Bronchial epithelial cell (primary cell): ENCODE measurements at regions not wholly inside any gene's neighbourhood (a gene's known extent, or its start where the extent isn't known, plus 50 kb on each side); places are given as distances from the start of the nearest gene placed in this dataset.
"Not testable (repeated sequence)": the region's sequence is repeated elsewhere in the genome, so short reads cannot be mapped to it uniquely, and the experiment has no call there.

Source experiments
- DNase-seq: peaks from one replicate; pipeline ENCODE4 v3.0.0-alpha.2; 2010; ENCODE audit warnings: low read depth
- FAIRE-seq: peaks from 2 replicates; lab custom pipeline; 2011; peaks lifted over from hg19 to GRCh38; lab: Jason Lieb, UNC
- H3K27me3 ChIP-seq: 2 replicates; pipeline ENCODE4 v1.5.1; 2011; ENCODE audit warnings: low read length; ENCODE audit not compliant: control insufficient read depth, insufficient read depth
- H3K36me3 ChIP-seq: 2 replicates; pipeline ENCODE4 v1.5.1; 2011; ENCODE audit warnings: low read length; ENCODE audit not compliant: control insufficient read depth, insufficient read depth
- H3K4me3 ChIP-seq: 2 replicates; pipeline ENCODE4 v1.5.1; 2011; ENCODE audit warnings: mild to moderate bottlenecking, low read depth, low read length, control low read depth
- CTCF ChIP-seq: IDR thresholded peaks from 2 replicates; pipeline ENCODE4 v1.5.1; 2011; ENCODE audit warnings: mild to moderate bottlenecking, moderate library complexity, low read length, control low read depth, inconsistent platforms; ENCODE audit not compliant: insufficient read depth, severe bottlenecking

DNA sequence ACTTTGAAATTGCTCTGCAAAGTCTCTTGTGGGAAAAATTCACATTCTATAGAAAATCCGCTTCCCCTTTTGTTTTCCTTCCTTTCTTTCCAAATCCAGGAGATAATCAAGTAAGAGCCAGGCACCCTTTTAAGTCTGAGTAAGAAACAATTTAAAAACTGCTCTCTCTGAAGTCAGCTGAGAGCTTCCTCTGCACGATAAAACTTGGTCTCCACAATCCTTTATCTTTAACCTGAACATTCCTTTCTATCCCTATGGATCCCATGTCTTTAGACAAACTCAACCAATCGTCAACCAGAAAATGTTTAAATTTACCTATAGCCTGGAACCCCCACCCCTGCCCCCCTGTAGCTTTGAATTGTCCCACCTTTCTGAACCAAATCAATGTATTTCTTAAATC, 1723.6 kb upstream of the AGA start:
- TF ChIP-seq CTCF, result no peak
- FAIRE-seq (no peak), DNase-seq (no peak)
- H3K27me3 ChIP-seq, result no peaks in the 10 kb centered on the region
- H3K36me3 ChIP-seq, result no peaks in the 10 kb centered on the region
- H3K4me3 ChIP-seq, result no peak overlapping the region

GRCh38 chr4:179170308-179170707, 1728.1 kb upstream of the AGA start:
- not testable (repeated sequence) for H3K36me3 ChIP-seq, FAIRE-seq, H3K27me3 ChIP-seq, H3K4me3 ChIP-seq, DNase-seq

DNA sequence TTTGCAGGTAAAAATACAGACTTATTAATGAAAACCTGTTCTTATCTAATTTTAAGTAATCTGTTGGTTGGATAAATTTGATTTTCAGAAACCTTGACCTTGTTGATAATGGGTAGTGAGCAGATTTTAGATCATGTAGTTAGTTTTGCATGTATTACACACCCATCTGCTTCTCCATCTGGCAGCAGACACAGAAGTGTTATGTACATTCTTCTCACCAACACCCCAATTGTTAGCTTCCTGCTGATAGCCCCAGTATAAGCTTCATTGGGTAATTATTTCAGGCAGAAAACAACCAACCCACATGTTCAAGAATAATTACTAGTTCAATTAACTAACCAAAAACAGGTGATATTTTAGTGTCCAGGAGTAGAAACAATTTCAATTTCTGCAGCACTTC, 1740.5 kb upstream of the AGA start:
- FAIRE-seq (no peak), DNase-seq (no peak)
- no peak for TF ChIP-seq CTCF
- Histone ChIP-seq H3K4me3 (no peak overlapping the region), H3K36me3 (no peaks in the 10 kb centered on the region), H3K27me3 (no peaks in the 10 kb centered on the region)

GRCh38 chr4:179195887-179196286, 1753.7 kb upstream of the AGA start:
- FAIRE-seq, result no peak
- no peaks in the 10 kb centered on the region for H3K27me3 ChIP-seq
- H3K4me3 ChIP-seq, result no peak overlapping the region
- no peak for DNase-seq
- no peak for TF ChIP-seq CTCF
- H3K36me3 ChIP-seq, result no peaks in the 10 kb centered on the region

DNA sequence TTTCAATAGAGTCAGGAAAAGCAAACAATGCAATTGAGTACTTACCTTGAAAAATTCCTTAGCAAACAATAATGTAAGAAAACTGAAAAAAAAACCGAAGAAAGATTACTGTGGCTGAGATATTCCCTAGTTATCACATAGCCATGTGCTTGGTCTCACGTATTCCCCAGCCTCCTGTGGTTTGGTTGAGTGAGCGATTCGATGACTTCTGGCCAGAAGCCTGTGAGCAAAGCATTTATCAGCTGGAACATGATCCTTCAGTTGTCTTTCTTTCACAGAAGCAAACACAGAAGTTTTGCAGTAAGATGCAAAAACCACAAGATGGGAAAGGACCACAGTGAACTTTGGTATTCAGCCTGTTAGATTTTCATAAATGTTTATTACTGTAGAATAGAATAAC, 1754.3 kb upstream of the AGA start:
- no peak for DNase-seq
- Histone ChIP-seq H3K4me3 (no peak overlapping the region), H3K36me3 (no peaks in the 10 kb centered on the region), H3K27me3 (no peaks in the 10 kb centered on the region)
- TF ChIP-seq CTCF, result no peak
- FAIRE-seq, result no peak

- Histone ChIP-seq H3K27me3 (no peaks in the 10 kb centered on the region), H3K4me3 (no peak overlapping the region), H3K36me3 (no peaks in the 10 kb centered on the region)
- TF ChIP-seq CTCF, result no peak
- FAIRE-seq (no peak), DNase-seq (no peak)
Observed at GRCh38 chr4:179200681-179201080, 1758.4 kb upstream of the AGA start.

DNA sequence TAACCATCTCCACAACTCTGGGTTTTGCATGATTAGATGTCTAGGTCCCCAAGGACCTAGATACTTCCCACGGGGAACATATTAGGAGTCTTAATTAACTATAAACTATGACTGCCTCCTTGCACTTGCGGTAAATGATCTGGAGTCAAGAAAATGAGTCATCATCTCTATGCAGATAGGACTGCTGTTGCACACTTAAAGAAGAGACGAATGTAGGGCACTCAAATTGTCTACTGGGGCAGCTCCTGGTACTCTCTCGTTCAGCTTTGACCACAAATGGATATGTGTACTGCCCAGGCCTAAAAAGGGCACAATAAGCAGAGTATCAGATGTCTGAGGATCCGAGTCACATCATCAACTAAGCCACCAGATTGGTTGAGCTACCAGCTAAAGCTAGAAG, 1783.4 kb upstream of the AGA start:
- DNase-seq (no peak), FAIRE-seq (no peak)
- H3K36me3 ChIP-seq, result no peaks in the 10 kb centered on the region
- no peak for TF ChIP-seq CTCF
- no peaks in the 10 kb centered on the region for H3K27me3 ChIP-seq
- H3K4me3 ChIP-seq, result no peak overlapping the region
